Suprapubic skin (tissue), 4 donors: ENCODE measurements at regions not wholly inside any gene's neighbourhood (a gene's known extent, or its start where the extent isn't known, plus 50 kb on each side); places are given as distances from the start of the nearest gene placed in this dataset.
"Not testable (repeated sequence)": the region's sequence is repeated elsewhere in the genome, so short reads cannot be mapped to it uniquely, and the experiment has no call there.

Experiments
- POLR2A ChIP-seq, 2 donors: fragments of 450-650 bp; IDR thresholded peaks; one replicate each; pipeline ENCODE4 v1.6.1; 2017; ENCODE audit warnings: antibody characterized with exemption in 2 of 2, mild to moderate bottlenecking in 2 of 2, moderate library complexity in 2 of 2
- POLR2AphosphoS5 ChIP-seq, 3 donors: sonication (generic); formaldehyde crosslinking; IDR thresholded peaks; one replicate each; pipeline ENCODE4 v1.6.1; 2017; ENCODE audit warnings: antibody characterized with exemption in 3 of 3

DNA sequence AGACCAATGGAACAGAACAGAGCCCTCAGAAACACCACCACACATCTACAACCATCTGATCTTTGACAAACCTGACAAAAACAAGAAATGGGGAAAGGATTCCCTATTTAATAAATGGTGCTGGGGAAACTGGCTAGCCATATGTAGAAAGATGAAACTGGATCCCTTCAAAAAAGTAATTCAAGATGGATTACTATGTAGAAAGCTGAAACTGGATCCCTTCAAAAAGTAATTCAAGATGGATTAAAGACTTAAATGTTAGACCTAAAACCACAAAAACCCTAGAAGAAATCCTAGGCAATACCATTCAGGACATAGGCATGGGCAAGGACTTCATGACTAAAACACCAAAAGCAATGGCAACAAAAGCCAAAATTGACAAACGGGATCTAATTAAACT lies 221.6 kb upstream of the EDNRA start:
- TF ChIP-seq POLR2AphosphoS5, POLR2A (IDR thresholded peaks at IDR 0.05): not testable (repeated sequence)
